Prostate gland (tissue), 2 donors: ENCODE measurements at regions not wholly inside any gene's neighbourhood (a gene's known extent, or its start where the extent isn't known, plus 50 kb on each side); places are given as distances from the start of the nearest gene placed in this dataset.

ENCODE experiments used
- CTCF ChIP-seq, 4 experiments: fragments of 200-600 bp in 2 of 4; fragments of 450-650 bp in 2 of 4; sonication (generic) in 2 of 4; IDR thresholded peaks; 1 replicate in 3 of 4; 2 replicates in 1 of 4; pipeline ENCODE4 v1.5.1; 2016 to 2019; ENCODE audit warnings: antibody characterized with exemption in 4 of 4, mild to moderate bottlenecking in 2 of 4, moderate library complexity in 2 of 4
- POLR2A ChIP-seq: fragments of 450-650 bp; IDR thresholded peaks from one replicate; pipeline ENCODE4 v1.6.1; 2016; ENCODE audit warnings: antibody characterized with exemption, mild to moderate bottlenecking
- POLR2AphosphoS5 ChIP-seq: sonication (generic); formaldehyde crosslinking; IDR thresholded peaks from one replicate; pipeline ENCODE4 v1.6.1; 2017; ENCODE audit warnings: antibody characterized with exemption

GRCh38 chr2:147051248-147051647 is 793.6 kb upstream of the ACVR2A start:
- no peak for TF ChIP-seq POLR2A
- no peak for TF ChIP-seq CTCF (IDR thresholded peaks at IDR 0.05)
- TF ChIP-seq POLR2AphosphoS5: no peak
